HepG2 (cell line): ENCODE measurements at regions not wholly inside any gene's neighbourhood (a gene's known extent, or its start where the extent isn't known, plus 50 kb on each side); places are given as distances from the start of the nearest gene placed in this dataset.

Experiments
- CBX2 ChIP-seq, 2 experiments: fragments of 200-600 bp in 1 of 2; sonication (generic); formaldehyde crosslinking in 1 of 2; IDR thresholded peaks; 2 replicates each; pipeline versions ENCODE4 v1.7.0 to v1.8.1; 2018 to 2022; ENCODE audit warnings: low read depth in 2 of 2, low read length in 1 of 2, mild to moderate bottlenecking in 1 of 2, missing genetic modification reagents in 1 of 2
- MAFF ChIP-seq: IDR thresholded peaks from 2 replicates; pipeline ENCODE4 v1.6.1; 2011; ENCODE audit warnings: low read depth, low read length, improper control_type of control experiment
- PHF20 ChIP-seq: sonication (generic); formaldehyde crosslinking; IDR thresholded peaks from 2 replicates; pipeline ENCODE4 v1.5.0; 2020; ENCODE audit warnings: mild to moderate bottlenecking, missing genetic modification reagents
- PRDM15 ChIP-seq: sonication (generic); formaldehyde crosslinking; IDR thresholded peaks from 2 replicates; pipeline ENCODE4 v1.4.0; 2020; ENCODE audit warnings: missing genetic modification reagents
- SRY ChIP-seq: sonication (generic); formaldehyde crosslinking; IDR thresholded peaks from 2 replicates; pipeline ENCODE4 v1.8.0; 2022; ENCODE audit warnings: mild to moderate bottlenecking, missing genetic modification reagents
- ZBTB21 ChIP-seq: sonication (generic); formaldehyde crosslinking; IDR thresholded peaks from 2 replicates; pipeline ENCODE4 v1.4.0; 2020; ENCODE audit warnings: missing genetic modification reagents
- ZNF543 ChIP-seq: sonication (generic); formaldehyde crosslinking; IDR thresholded peaks from 2 replicates; pipeline ENCODE4 v1.4.0; 2020; ENCODE audit warnings: mild to moderate bottlenecking, missing genetic modification reagents
- ZNF572 ChIP-seq: sonication (generic); formaldehyde crosslinking; IDR thresholded peaks from 2 replicates; pipeline ENCODE4 v1.5.1; 2020; ENCODE audit warnings: mild to moderate bottlenecking, missing genetic modification reagents

GRCh38 chr6:170173335-170173881 is 117.5 kb downstream of the DLL1 start:
- TF ChIP-seq MAFF (no peak), ZBTB21 (no peak), PRDM15 (no peak), CBX2 (IDR thresholded peaks at IDR 0.05; ENCODE audit: low read depth, low read length) (no peak), CBX2 (CRISPR knock-in tag; IDR thresholded peaks at IDR 0.05; ENCODE audit: low read depth) (no peak), ZNF572 (CRISPR knock-in tag) (no peak), ZNF543 (CRISPR knock-in tag) (no peak), SRY (no peak), PHF20 (CRISPR knock-in tag) (no peak)
